ENCODE measurements at regions not wholly inside any gene's neighbourhood (a gene's known extent, or its start where the extent isn't known, plus 50 kb on each side); places are given as distances from the start of the nearest gene placed in this dataset.

- TF ChIP-seq EP300 (IDR thresholded peaks at IDR 0.05), result no peak
- TF ChIP-seq, protein P1, sequence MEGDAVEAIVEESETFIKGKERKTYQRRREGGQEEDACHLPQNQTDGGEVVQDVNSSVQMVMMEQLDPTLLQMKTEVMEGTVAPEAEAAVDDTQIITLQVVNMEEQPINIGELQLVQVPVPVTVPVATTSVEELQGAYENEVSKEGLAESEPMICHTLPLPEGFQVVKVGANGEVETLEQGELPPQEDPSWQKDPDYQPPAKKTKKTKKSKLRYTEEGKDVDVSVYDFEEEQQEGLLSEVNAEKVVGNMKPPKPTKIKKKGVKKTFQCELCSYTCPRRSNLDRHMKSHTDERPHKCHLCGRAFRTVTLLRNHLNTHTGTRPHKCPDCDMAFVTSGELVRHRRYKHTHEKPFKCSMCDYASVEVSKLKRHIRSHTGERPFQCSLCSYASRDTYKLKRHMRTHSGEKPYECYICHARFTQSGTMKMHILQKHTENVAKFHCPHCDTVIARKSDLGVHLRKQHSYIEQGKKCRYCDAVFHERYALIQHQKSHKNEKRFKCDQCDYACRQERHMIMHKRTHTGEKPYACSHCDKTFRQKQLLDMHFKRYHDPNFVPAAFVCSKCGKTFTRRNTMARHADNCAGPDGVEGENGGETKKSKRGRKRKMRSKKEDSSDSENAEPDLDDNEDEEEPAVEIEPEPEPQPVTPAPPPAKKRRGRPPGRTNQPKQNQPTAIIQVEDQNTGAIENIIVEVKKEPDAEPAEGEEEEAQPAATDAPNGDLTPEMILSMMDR (IDR thresholded peaks at IDR 0.05), result no peak
- TF ChIP-seq POLR2A (IDR thresholded peaks at IDR 0.05), result no peak
- no peak for TF ChIP-seq POLR2AphosphoS5 (IDR thresholded peaks at IDR 0.05)
Measured at GRCh38 chr19:31148671-31149070, 200.6 kb downstream of the TSHZ3 start.
